ENCODE measurements at regions not wholly inside any gene's neighbourhood (a gene's known extent, or its start where the extent isn't known, plus 50 kb on each side); places are given as distances from the start of the nearest gene placed in this dataset.

DNA sequence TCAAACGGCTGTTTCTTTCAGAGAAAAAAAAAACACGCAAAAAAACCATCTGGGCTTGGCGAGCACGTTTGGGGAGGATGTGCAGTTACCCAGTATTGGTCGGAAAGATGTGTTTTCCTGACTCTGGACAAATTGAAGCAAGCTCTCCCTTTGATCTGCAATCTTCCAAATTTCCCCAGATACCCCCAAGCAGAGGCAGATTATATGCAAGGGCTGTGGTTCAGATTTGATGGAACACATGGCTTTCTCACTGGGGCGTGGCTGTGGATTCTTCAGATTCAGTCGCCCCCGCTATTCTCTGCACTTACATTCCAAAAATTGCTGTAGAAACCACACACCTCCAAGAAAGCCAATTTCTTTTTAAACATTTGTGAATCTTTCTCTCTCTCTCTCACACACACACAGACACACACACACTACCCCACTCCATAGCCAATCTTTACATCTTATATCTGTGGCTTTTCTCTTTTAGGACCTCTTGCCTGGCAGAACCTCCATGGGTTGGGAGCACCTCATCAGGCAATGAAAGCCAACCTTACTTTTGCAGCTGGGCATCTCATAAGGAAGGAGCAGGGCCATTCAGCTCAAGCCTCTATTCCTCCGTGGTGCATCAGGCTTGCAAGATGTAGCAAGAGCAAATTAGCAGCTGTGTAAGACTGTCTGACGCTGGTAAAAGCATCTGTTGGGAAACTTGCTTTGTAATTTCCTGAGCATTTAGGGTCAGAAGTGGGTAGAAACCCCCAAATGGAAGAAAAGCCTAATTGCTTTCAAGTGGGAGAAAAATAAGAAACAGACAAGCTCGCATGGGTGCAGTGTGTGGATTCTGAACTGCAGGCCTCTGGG lies 103.9 kb upstream of the FAM20A start:
- Histone ChIP-seq H3K27me3 (ENCODE audit: insufficient read depth, poor library complexity, severe bottlenecking) (peaks cover 6% of the 10 kb centered on the region), H3K4me3 (replicated peaks; ENCODE audit: insufficient read depth, low read length) (no peak overlapping the region), H3K27ac (replicated peaks) (no peak overlapping the region)
- TF ChIP-seq, protein P1, sequence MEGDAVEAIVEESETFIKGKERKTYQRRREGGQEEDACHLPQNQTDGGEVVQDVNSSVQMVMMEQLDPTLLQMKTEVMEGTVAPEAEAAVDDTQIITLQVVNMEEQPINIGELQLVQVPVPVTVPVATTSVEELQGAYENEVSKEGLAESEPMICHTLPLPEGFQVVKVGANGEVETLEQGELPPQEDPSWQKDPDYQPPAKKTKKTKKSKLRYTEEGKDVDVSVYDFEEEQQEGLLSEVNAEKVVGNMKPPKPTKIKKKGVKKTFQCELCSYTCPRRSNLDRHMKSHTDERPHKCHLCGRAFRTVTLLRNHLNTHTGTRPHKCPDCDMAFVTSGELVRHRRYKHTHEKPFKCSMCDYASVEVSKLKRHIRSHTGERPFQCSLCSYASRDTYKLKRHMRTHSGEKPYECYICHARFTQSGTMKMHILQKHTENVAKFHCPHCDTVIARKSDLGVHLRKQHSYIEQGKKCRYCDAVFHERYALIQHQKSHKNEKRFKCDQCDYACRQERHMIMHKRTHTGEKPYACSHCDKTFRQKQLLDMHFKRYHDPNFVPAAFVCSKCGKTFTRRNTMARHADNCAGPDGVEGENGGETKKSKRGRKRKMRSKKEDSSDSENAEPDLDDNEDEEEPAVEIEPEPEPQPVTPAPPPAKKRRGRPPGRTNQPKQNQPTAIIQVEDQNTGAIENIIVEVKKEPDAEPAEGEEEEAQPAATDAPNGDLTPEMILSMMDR (IDR thresholded peaks at IDR 0.05; ENCODE audit: insufficient read depth, low read length) = no peak
- TF ChIP-seq, protein P2, sequence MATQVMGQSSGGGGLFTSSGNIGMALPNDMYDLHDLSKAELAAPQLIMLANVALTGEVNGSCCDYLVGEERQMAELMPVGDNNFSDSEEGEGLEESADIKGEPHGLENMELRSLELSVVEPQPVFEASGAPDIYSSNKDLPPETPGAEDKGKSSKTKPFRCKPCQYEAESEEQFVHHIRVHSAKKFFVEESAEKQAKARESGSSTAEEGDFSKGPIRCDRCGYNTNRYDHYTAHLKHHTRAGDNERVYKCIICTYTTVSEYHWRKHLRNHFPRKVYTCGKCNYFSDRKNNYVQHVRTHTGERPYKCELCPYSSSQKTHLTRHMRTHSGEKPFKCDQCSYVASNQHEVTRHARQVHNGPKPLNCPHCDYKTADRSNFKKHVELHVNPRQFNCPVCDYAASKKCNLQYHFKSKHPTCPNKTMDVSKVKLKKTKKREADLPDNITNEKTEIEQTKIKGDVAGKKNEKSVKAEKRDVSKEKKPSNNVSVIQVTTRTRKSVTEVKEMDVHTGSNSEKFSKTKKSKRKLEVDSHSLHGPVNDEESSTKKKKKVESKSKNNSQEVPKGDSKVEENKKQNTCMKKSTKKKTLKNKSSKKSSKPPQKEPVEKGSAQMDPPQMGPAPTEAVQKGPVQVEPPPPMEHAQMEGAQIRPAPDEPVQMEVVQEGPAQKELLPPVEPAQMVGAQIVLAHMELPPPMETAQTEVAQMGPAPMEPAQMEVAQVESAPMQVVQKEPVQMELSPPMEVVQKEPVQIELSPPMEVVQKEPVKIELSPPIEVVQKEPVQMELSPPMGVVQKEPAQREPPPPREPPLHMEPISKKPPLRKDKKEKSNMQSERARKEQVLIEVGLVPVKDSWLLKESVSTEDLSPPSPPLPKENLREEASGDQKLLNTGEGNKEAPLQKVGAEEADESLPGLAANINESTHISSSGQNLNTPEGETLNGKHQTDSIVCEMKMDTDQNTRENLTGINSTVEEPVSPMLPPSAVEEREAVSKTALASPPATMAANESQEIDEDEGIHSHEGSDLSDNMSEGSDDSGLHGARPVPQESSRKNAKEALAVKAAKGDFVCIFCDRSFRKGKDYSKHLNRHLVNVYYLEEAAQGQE (IDR thresholded peaks at IDR 0.05; ENCODE audit: insufficient replicate concordance, low read depth) = no peak
- TF ChIP-seq GABPA (IDR thresholded peaks at IDR 0.05; ENCODE audit: low read depth) = no peak
- TF ChIP-seq POLR2AphosphoS5 (IDR thresholded peaks at IDR 0.05; ENCODE audit: low read depth) = no peak
- no peak for TF ChIP-seq SPI1 (IDR thresholded peaks at IDR 0.05; ENCODE audit: borderline replicate concordance, low read depth)
- DNase-seq (ENCODE audit: low read depth in 1 of 2, low spot score in 1 of 2) = no peak

- Histone ChIP-seq H3K27me3 (ENCODE audit: insufficient read depth, poor library complexity, severe bottlenecking) (peaks cover 4% of the 10 kb centered on the region), H3K4me3 (replicated peaks; ENCODE audit: insufficient read depth, low read length) (no peak overlapping the region), H3K27ac (replicated peaks) (no peak overlapping the region)
- TF ChIP-seq POLR2AphosphoS5 (IDR thresholded peaks at IDR 0.05; ENCODE audit: low read depth) = no peak
- no peak for DNase-seq (ENCODE audit: low read depth in 1 of 2, low spot score in 1 of 2)
Measured at GRCh38 chr17:68701046-68701445, 99.9 kb upstream of the FAM20A start.

DNA sequence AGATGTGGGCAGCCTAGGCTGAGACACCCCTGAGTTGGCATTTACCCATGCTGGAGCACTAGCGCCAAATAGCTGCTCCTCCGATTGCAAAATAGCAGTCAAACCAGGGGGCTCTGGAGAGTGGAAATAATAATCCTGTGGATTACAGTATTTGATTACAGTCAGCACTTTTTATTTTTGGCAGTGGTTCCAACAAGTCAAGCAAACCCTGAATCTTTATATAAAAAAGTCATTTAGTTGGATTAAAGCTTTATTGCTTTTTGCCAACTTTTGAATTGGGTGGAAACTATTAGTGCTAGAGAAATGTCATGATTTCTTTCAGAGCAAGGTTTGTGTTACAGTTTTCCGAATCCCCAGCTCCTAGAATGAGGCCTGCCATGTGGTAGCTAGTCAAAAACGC lies 99.3 kb upstream of the FAM20A start:
- TF ChIP-seq SPI1 (IDR thresholded peaks at IDR 0.05; ENCODE audit: borderline replicate concordance, low read depth) (no peak), GABPA (IDR thresholded peaks at IDR 0.05; ENCODE audit: low read depth) (no peak), POLR2AphosphoS5 (IDR thresholded peaks at IDR 0.05; ENCODE audit: low read depth) (no peak)
- TF ChIP-seq, protein P1 (IDR thresholded peaks at IDR 0.05; ENCODE audit: insufficient read depth, low read length) = no peak
- TF ChIP-seq, protein P2 (IDR thresholded peaks at IDR 0.05; ENCODE audit: insufficient replicate concordance, low read depth) = no peak
- Histone ChIP-seq H3K27me3 (ENCODE audit: insufficient read depth, poor library complexity, severe bottlenecking) (peaks cover 2% of the 10 kb centered on the region), H3K27ac (replicated peaks) (no peak overlapping the region), H3K4me3 (replicated peaks; ENCODE audit: insufficient read depth, low read length) (no peak overlapping the region)
- DNase-seq (ENCODE audit: low read depth in 1 of 2, low spot score in 1 of 2) = no peak

DNA sequence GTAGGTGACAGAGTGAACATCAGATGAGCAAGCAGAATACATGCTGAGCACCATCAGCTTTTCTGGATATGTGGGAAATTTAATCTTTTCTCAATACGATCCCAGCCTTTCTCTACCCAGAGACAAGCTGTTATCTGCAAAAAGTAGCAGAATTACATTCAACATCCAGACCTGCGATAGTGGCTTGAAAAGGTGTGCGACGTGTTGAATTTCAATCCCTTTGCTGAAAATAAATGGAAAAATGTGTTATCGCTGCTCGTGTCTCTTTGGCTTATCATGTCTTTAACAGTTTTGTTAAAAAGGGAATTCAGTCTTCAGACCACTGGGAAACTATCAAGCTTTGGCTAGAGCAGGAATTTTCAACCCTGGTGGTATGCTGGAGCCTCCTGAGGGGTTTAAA lies 98.8 kb upstream of the FAM20A start:
- Histone ChIP-seq H3K27ac (replicated peaks) (no peak overlapping the region), H3K27me3 (ENCODE audit: insufficient read depth, poor library complexity, severe bottlenecking) (peaks cover under 1% of the 10 kb centered on the region), H3K4me3 (replicated peaks; ENCODE audit: insufficient read depth, low read length) (no peak overlapping the region)
- no peak for TF ChIP-seq SPI1 (IDR thresholded peaks at IDR 0.05; ENCODE audit: borderline replicate concordance, low read depth)
- TF ChIP-seq, protein P1 (IDR thresholded peaks at IDR 0.05; ENCODE audit: insufficient read depth, low read length) = no peak
- no peak for DNase-seq (ENCODE audit: low read depth in 1 of 2, low spot score in 1 of 2)

All from HL-60 (cell line).